PC-9 (cell line): ENCODE measurements at regions not wholly inside any gene's neighbourhood (a gene's known extent, or its start where the extent isn't known, plus 50 kb on each side); places are given as distances from the start of the nearest gene placed in this dataset.

Experiments used
- BruUV-seq: library from RNA; stranded (reverse); fragments of 400-500 nt; replicated peaks from 2 replicates; lab custom pipeline; 2021; lab: Mats Ljungman, UMichigan
- CTCF ChIA-PET: fragments of 300-600 bp; sonication (Branson Sonifier 250); formaldehyde crosslinking; loops from one replicate; lab custom pipeline; 2022; ENCODE audit warnings: antibody characterized with exemption; lab: Charles Lee
- POLR2A ChIA-PET: fragments of 300-600 bp; sonication (Branson Sonifier 250); formaldehyde crosslinking; loops from one replicate; lab custom pipeline; 2022; ENCODE audit warnings: antibody characterized with exemption; ENCODE audit not compliant: unreplicated experiment; lab: Charles Lee
- DNase-seq, 2 experiments: peaks; one replicate each; pipeline versions ENCODE4 v3.0.0 to v3.0.0-alpha.2; 2015 to 2022; ENCODE audit warnings: mixed read lengths in 1 of 2
- H2AFZ ChIP-seq: fragments of 200-600 bp; sonication (generic); 2 replicates; pipeline ENCODE4 v1.8.1; 2017; ENCODE audit warnings: antibody characterized with exemption
- H3F3A ChIP-seq: fragments of 200-600 bp; sonication (generic); 2 replicates; pipeline ENCODE4 v1.8.1; 2017; ENCODE audit warnings: antibody characterized with exemption, mild to moderate bottlenecking, low read depth; ENCODE audit not compliant: insufficient read depth
- H3K27ac ChIP-seq: fragments of 200-600 bp; sonication (generic); 2 replicates; pipeline ENCODE4 v1.6.1; 2016; ENCODE audit warnings: mixed run types
- H3K27me3 ChIP-seq: fragments of 200-600 bp; sonication (generic); 2 replicates; pipeline ENCODE4 v1.6.1; 2016; ENCODE audit warnings: low read depth, mixed run types; ENCODE audit not compliant: insufficient read depth
- H3K36me3 ChIP-seq: fragments of 200-600 bp; sonication (generic); 2 replicates; pipeline ENCODE4 v1.6.1; 2016; ENCODE audit warnings: low read depth, mixed run types
- H3K4me1 ChIP-seq: fragments of 200-600 bp; sonication (generic); replicated peaks from 2 replicates; pipeline ENCODE4 v1.6.1; 2016; ENCODE audit warnings: mixed run types; ENCODE audit not compliant: insufficient read depth
- H3K4me2 ChIP-seq: fragments of 200-600 bp; sonication (generic); 2 replicates; pipeline ENCODE4 v1.6.1; 2017; ENCODE audit warnings: mixed run types
- H3K4me3 ChIP-seq: fragments of 200-600 bp; sonication (generic); 2 replicates; pipeline ENCODE4 v1.6.1; 2016; ENCODE audit warnings: mixed run types
- H3K79me2 ChIP-seq: fragments of 200-600 bp; sonication (generic); 2 replicates; pipeline ENCODE4 v1.6.1; 2017; ENCODE audit warnings: low read depth, mixed run types
- H3K9me2 ChIP-seq: fragments of 200-600 bp; sonication (generic); 2 replicates; pipeline ENCODE4 v1.8.1; 2017; ENCODE audit warnings: mild to moderate bottlenecking; ENCODE audit not compliant: insufficient read depth
- H3K9me3 ChIP-seq: fragments of 200-600 bp; sonication (generic); 2 replicates; pipeline ENCODE4 v1.8.1; 2016; ENCODE audit warnings: low read depth; ENCODE audit not compliant: insufficient read depth
- H4K20me1 ChIP-seq: fragments of 200-600 bp; sonication (generic); 2 replicates; pipeline ENCODE4 v1.8.1; 2017; ENCODE audit not compliant: insufficient read depth
- EZH2 ChIP-seq: fragments of 200-600 bp; sonication (generic); IDR thresholded peaks from 2 replicates; pipeline ENCODE4 v1.8.0; 2017; ENCODE audit warnings: antibody characterized with exemption, low read depth
- intact Hi-C: fragments of 100-400 bp; cut with micrococcal nuclease; formaldehyde crosslinking; loops from one replicate; pipeline ENCODE4 v1.10.0; 2022; ENCODE audit not compliant: unreplicated experiment
- TF ChIP-seq, protein P1 (sequence below): fragments of 200-600 bp; sonication (generic); conservative IDR thresholded peaks from 2 replicates; pipeline ENCODE4 v1.6.1; 2017; ENCODE audit warnings: mixed run types, antibody characterized with exemption, mild to moderate bottlenecking, moderate library complexity

- no TSS peak for BruUV-seq
- Histone ChIP-seq H3K79me2 (no peaks in the 10 kb centered on the region), H3K27ac (no peak overlapping the region), H3K4me1 (no peaks in the 10 kb centered on the region), H3K4me2 (no peak overlapping the region), H3K36me3 (no peaks in the 10 kb centered on the region), H3K27me3 (no peaks in the 10 kb centered on the region), H3K9me2 (no peaks in the 10 kb centered on the region), H2AFZ (no peak overlapping the region), H3F3A (no peaks in the 10 kb centered on the region), H4K20me1 (no peaks in the 10 kb centered on the region), H3K9me3 (no peaks in the 10 kb centered on the region), H3K4me3 (no peak overlapping the region)
- no peak for DNase-seq
- POLR2A ChIA-PET = no interaction called here
- CTCF ChIA-PET = no interaction called here
- TF ChIP-seq, protein P1, sequence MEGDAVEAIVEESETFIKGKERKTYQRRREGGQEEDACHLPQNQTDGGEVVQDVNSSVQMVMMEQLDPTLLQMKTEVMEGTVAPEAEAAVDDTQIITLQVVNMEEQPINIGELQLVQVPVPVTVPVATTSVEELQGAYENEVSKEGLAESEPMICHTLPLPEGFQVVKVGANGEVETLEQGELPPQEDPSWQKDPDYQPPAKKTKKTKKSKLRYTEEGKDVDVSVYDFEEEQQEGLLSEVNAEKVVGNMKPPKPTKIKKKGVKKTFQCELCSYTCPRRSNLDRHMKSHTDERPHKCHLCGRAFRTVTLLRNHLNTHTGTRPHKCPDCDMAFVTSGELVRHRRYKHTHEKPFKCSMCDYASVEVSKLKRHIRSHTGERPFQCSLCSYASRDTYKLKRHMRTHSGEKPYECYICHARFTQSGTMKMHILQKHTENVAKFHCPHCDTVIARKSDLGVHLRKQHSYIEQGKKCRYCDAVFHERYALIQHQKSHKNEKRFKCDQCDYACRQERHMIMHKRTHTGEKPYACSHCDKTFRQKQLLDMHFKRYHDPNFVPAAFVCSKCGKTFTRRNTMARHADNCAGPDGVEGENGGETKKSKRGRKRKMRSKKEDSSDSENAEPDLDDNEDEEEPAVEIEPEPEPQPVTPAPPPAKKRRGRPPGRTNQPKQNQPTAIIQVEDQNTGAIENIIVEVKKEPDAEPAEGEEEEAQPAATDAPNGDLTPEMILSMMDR = no peak
- no peak for TF ChIP-seq EZH2
- intact Hi-C loops = no loop called here
Observed at GRCh38 chr2:66343259-66343658, 91.7 kb upstream of the MEIS1 start.

GRCh38 chr2:66340521-66340920 lies 94.4 kb upstream of the MEIS1 start:
- Histone ChIP-seq H3K79me2 (no peaks in the 10 kb centered on the region), H2AFZ (no peak overlapping the region), H4K20me1 (no peaks in the 10 kb centered on the region), H3K27ac (no peak overlapping the region), H3K9me2 (no peaks in the 10 kb centered on the region), H3K36me3 (no peaks in the 10 kb centered on the region), H3F3A (no peaks in the 10 kb centered on the region), H3K4me2 (no peak overlapping the region), H3K27me3 (no peaks in the 10 kb centered on the region), H3K9me3 (no peaks in the 10 kb centered on the region), H3K4me1 (no peaks in the 10 kb centered on the region), H3K4me3 (no peak overlapping the region)
- TF ChIP-seq EZH2 = no peak
- TF ChIP-seq, protein P1 = no peak
- BruUV-seq = no TSS peak
- ChIA-PET CTCF (no interaction called here), POLR2A (no interaction called here)
- no peak for DNase-seq
- intact Hi-C loops = no loop called here

GRCh38 chr2:66334237-66335029 lies 100.5 kb upstream of the MEIS1 start:
- Histone ChIP-seq H3K4me3 (no peak overlapping the region), H3K9me3 (no peaks in the 10 kb centered on the region), H3K9me2 (no peaks in the 10 kb centered on the region), H3K36me3 (no peaks in the 10 kb centered on the region), H4K20me1 (no peaks in the 10 kb centered on the region), H3F3A (no peaks in the 10 kb centered on the region), H2AFZ (no peak overlapping the region), H3K27me3 (no peaks in the 10 kb centered on the region), H3K27ac (no peak overlapping the region), H3K79me2 (no peaks in the 10 kb centered on the region), H3K4me2 (no peak overlapping the region), H3K4me1 (no peaks in the 10 kb centered on the region)
- DNase-seq = no peak
- CTCF ChIA-PET = no interaction called here
- TF ChIP-seq, protein P1 = no peak
- no peak for TF ChIP-seq EZH2
- POLR2A ChIA-PET = no interaction called here
- intact Hi-C loops = no loop called here
- BruUV-seq = no TSS peak
